H9 (cell line): ENCODE measurements at regions not wholly inside any gene's neighbourhood (a gene's known extent, or its start where the extent isn't known, plus 50 kb on each side); places are given as distances from the start of the nearest gene placed in this dataset.

Experiments used
- DNase-seq: peaks from one replicate; pipeline ENCODE4 v3.0.0-alpha.2; 2017
- H2AFZ ChIP-seq: one replicate; pipeline ENCODE4 v1.6.1; 2013; ENCODE audit warnings: mild to moderate bottlenecking, low read length, control low read depth, moderate library complexity
- H2AK5ac ChIP-seq: 2 replicates; pipeline ENCODE4 v1.6.1; 2013; ENCODE audit warnings: low read length, control low read depth, mixed read lengths; ENCODE audit not compliant: insufficient read length
- H2BK120ac ChIP-seq: one replicate; pipeline ENCODE4 v1.6.1; 2013; ENCODE audit warnings: low read depth, mild to moderate bottlenecking, low read length, control low read depth, inconsistent platforms; ENCODE audit not compliant: poor library complexity, severe bottlenecking
- H2BK12ac ChIP-seq: 2 replicates; pipeline ENCODE4 v1.6.1; 2013; ENCODE audit warnings: low read length, control low read depth, mixed read lengths, low read depth; ENCODE audit not compliant: insufficient read length
- H2BK15ac ChIP-seq: 2 replicates; pipeline ENCODE4 v1.6.1; 2013; ENCODE audit warnings: low read depth, low read length, control low read depth
- H2BK20ac ChIP-seq: one replicate; pipeline ENCODE4 v1.6.1; 2013; ENCODE audit warnings: low read depth, mild to moderate bottlenecking, low read length, control low read depth, inconsistent platforms; ENCODE audit not compliant: poor library complexity, severe bottlenecking
- H2BK5ac ChIP-seq: 2 replicates; pipeline ENCODE4 v1.6.1; 2013; ENCODE audit warnings: low read length, control low read depth, mixed read lengths; ENCODE audit not compliant: insufficient read length
- H3K14ac ChIP-seq: 2 replicates; pipeline ENCODE4 v1.6.1; 2013; ENCODE audit warnings: low read length, control low read depth; ENCODE audit not compliant: insufficient read depth
- H3K18ac ChIP-seq: 2 replicates; pipeline ENCODE4 v1.6.1; 2013; ENCODE audit warnings: low read depth, mild to moderate bottlenecking, mixed read lengths, low read length, control low read depth; ENCODE audit not compliant: insufficient read length
- H3K23ac ChIP-seq: 2 replicates; pipeline ENCODE4 v1.6.1; 2013; ENCODE audit warnings: low read length, control low read depth, mixed read lengths, low read depth; ENCODE audit not compliant: insufficient read length
- H3K23me2 ChIP-seq: 2 replicates; pipeline ENCODE4 v1.6.1; 2013; ENCODE audit warnings: low read depth, mild to moderate bottlenecking, mixed read lengths, low read length, control low read depth; ENCODE audit not compliant: insufficient read length, poor library complexity, severe bottlenecking
- H3K27ac ChIP-seq: 2 replicates; pipeline ENCODE4 v1.5.1; 2013; ENCODE audit warnings: low read length, control low read depth, mixed read lengths, low read depth; ENCODE audit not compliant: insufficient read length
- H3K27me3 ChIP-seq: 2 replicates; pipeline ENCODE4 v1.6.1; 2013; ENCODE audit warnings: low read length, control low read depth, inconsistent platforms; ENCODE audit not compliant: insufficient read depth
- H3K4ac ChIP-seq: 2 replicates; pipeline ENCODE4 v1.6.1; 2013; ENCODE audit warnings: low read depth, mild to moderate bottlenecking, control low read depth, inconsistent platforms, low read length, moderate library complexity
- H3K4me1 ChIP-seq: 2 replicates; pipeline ENCODE4 v1.6.1; 2013; ENCODE audit warnings: low read length, control low read depth, inconsistent platforms; ENCODE audit not compliant: insufficient read depth
- H3K4me2 ChIP-seq: 2 replicates; pipeline ENCODE4 v1.6.1; 2013; ENCODE audit warnings: low read length, control low read depth, mixed read lengths; ENCODE audit not compliant: insufficient read length, insufficient read depth
- H3K56ac ChIP-seq: 2 replicates; pipeline ENCODE4 v1.6.1; 2013; ENCODE audit warnings: low read depth, mild to moderate bottlenecking, mixed read lengths, low read length, control low read depth; ENCODE audit not compliant: insufficient read length
- H3K79me1 ChIP-seq: 2 replicates; pipeline ENCODE4 v1.6.1; 2013; ENCODE audit warnings: low read depth, mild to moderate bottlenecking, moderate library complexity, low read length, control low read depth, inconsistent platforms; ENCODE audit not compliant: insufficient read depth, poor library complexity, severe bottlenecking
- H3K79me2 ChIP-seq: 2 replicates; pipeline ENCODE4 v1.6.1; 2013; ENCODE audit warnings: low read length, control low read depth, inconsistent platforms; ENCODE audit not compliant: insufficient read depth
- H3K9ac ChIP-seq: 2 replicates; pipeline ENCODE4 v1.6.1; 2013; ENCODE audit warnings: low read length, control low read depth, mixed read lengths; ENCODE audit not compliant: insufficient read length; ENCODE audit errors: extremely low read depth
- H3K9me3 ChIP-seq: one replicate; pipeline ENCODE4 v1.6.1; 2013; ENCODE audit warnings: low read depth, low read length, inconsistent platforms; ENCODE audit not compliant: control insufficient read depth
- H3T11ph ChIP-seq: one replicate; pipeline ENCODE4 v1.6.1; 2013; ENCODE audit warnings: mild to moderate bottlenecking, low read length, control low read depth, inconsistent platforms
- H4K20me1 ChIP-seq: one replicate; pipeline ENCODE4 v1.6.1; 2013; ENCODE audit not compliant: control insufficient read depth, insufficient read length, insufficient read depth
- H4K5ac ChIP-seq: 2 replicates; pipeline ENCODE4 v1.6.1; 2013; ENCODE audit warnings: low read depth, mild to moderate bottlenecking, mixed read lengths, low read length, control low read depth; ENCODE audit not compliant: insufficient read length
- H4K8ac ChIP-seq: replicated peaks from 2 replicates; pipeline ENCODE4 v1.6.1; 2013; ENCODE audit warnings: low read length, control low read depth, mixed read lengths, low read depth; ENCODE audit not compliant: insufficient read length
- H4K91ac ChIP-seq: 2 replicates; pipeline ENCODE4 v1.6.1; 2013; ENCODE audit warnings: low read depth, mild to moderate bottlenecking, moderate library complexity, mixed read lengths, low read length, control low read depth; ENCODE audit not compliant: insufficient read length
- H3K27ac Mint-ChIP-seq, 3 experiments: 2 replicates in 2 of 3; 3 replicates in 1 of 3; pipeline ENCODE4 v1.8.0; 2020 to 2021; ENCODE audit warnings: mixed read lengths in 3 of 3, mild to moderate bottlenecking in 1 of 3, moderate library complexity in 1 of 3
- H3K27me3 Mint-ChIP-seq: 2 replicates; pipeline ENCODE4 v1.8.0; 2021; ENCODE audit warnings: low read depth, mild to moderate bottlenecking, moderate library complexity, mixed read lengths
- H3K36me3 Mint-ChIP-seq, 3 experiments: 2 replicates in 2 of 3; 3 replicates in 1 of 3; pipeline ENCODE4 v1.8.0; 2020 to 2021; ENCODE audit warnings: low read depth in 3 of 3, mixed read lengths in 3 of 3; ENCODE audit not compliant: insufficient read depth in 1 of 3
- H3K4me1 Mint-ChIP-seq, 2 experiments: 2 replicates each; pipeline ENCODE4 v1.8.0; 2020; ENCODE audit warnings: mixed read lengths in 2 of 2
- H3K4me3 Mint-ChIP-seq, 2 experiments: 2 replicates in 1 of 2; 3 replicates in 1 of 2; pipeline ENCODE4 v1.8.0; 2020 to 2021; ENCODE audit warnings: mild to moderate bottlenecking in 2 of 2, mixed read lengths in 2 of 2, moderate library complexity in 1 of 2
- H3K9me3 Mint-ChIP-seq, 2 experiments: 2 replicates in 1 of 2; 3 replicates in 1 of 2; pipeline ENCODE4 v1.8.0; 2020; ENCODE audit warnings: mild to moderate bottlenecking in 2 of 2, mixed read lengths in 2 of 2, moderate library complexity in 1 of 2
- CTCF ChIP-seq: fragments of 200-600 bp; sonication (generic); conservative IDR thresholded peaks from 3 replicates; pipeline ENCODE4 v1.8.0; 2021; ENCODE audit warnings: antibody characterized with exemption, mild to moderate bottlenecking
- WGBS: extraction: QIAGEN DNeasy Blood & Tissue Kit; methylation state at CpG from one replicate; pipeline ENCODE4 v1.1.7; 2013; ENCODE audit warnings: missing lambda C conversion rate, low lambda C conversion rate, mixed read lengths; ENCODE audit not compliant: insufficient read length; ENCODE audit errors: extremely low coverage; 5-methylcytosine and 5-hydroxymethylcytosine counted together

GRCh38 chr11:28879869-28880268, 771.7 kb downstream of the METTL15 start:
- Histone ChIP-seq H2BK120ac (no peak overlapping the region), H2AFZ (no peak overlapping the region)

More at GRCh38 chr11:28879869-28880268, 771.7 kb downstream of the METTL15 start:
- H2AK5ac ChIP-seq, result no peak overlapping the region
- no peaks in the 10 kb centered on the region for H3K27me3 ChIP-seq
- no peaks in the 10 kb centered on the region for H3K9me3 ChIP-seq
- no peak for TF ChIP-seq CTCF
- H2BK20ac ChIP-seq, result no peak overlapping the region
- no peak for DNase-seq
- no peaks in the 10 kb centered on the region for H3K4me1 Mint-ChIP-seq
- no CpG with 5 or more reads among the region's 2 CpGs for WGBS
- H4K8ac ChIP-seq, result no peak overlapping the region
- no peak overlapping the region for H3K14ac ChIP-seq
- H2BK5ac ChIP-seq, result no peak overlapping the region
- H4K91ac ChIP-seq, result no peak overlapping the region
- H3K4me2 ChIP-seq, result no peak overlapping the region
- H3K36me3 Mint-ChIP-seq, result no peaks in the 10 kb centered on the region; a peak in 1 of 7 replicates
- no peak overlapping the region for H3K56ac ChIP-seq
- H4K20me1 ChIP-seq, result no peaks in the 10 kb centered on the region
- H4K5ac ChIP-seq, result no peak overlapping the region
- no peak overlapping the region for H3T11ph ChIP-seq
- H3K27ac ChIP-seq, result no peak overlapping the region
- H2BK12ac ChIP-seq, result no peak overlapping the region
- H3K23ac ChIP-seq, result no peak overlapping the region
- H3K18ac ChIP-seq, result no peak overlapping the region
- H3K9me3 Mint-ChIP-seq, result peaks cover 0 to 2% of the 10 kb centered on the region in 2 experiments; a peak in 1 of 5 replicates
- H3K79me1 ChIP-seq, result no peaks in the 10 kb centered on the region
- H3K4ac ChIP-seq, result no peak overlapping the region
- no peaks in the 10 kb centered on the region for H3K27me3 Mint-ChIP-seq
- no peak overlapping the region for H2BK15ac ChIP-seq
- H3K79me2 ChIP-seq, result no peaks in the 10 kb centered on the region
- no peaks in the 10 kb centered on the region for H3K23me2 ChIP-seq
- H3K4me1 ChIP-seq, result no peaks in the 10 kb centered on the region
- no peak overlapping the region for H3K4me3 Mint-ChIP-seq
- no peak overlapping the region for H3K27ac Mint-ChIP-seq
- no peak overlapping the region for H3K9ac ChIP-seq
